ENCODE measurements at regions not wholly inside any gene's neighbourhood (a gene's known extent, or its start where the extent isn't known, plus 50 kb on each side); places are given as distances from the start of the nearest gene placed in this dataset.

GRCh38 chr3:188062216-188062615, 91.7 kb upstream of the LPP start:
- H3K4me2 ChIP-seq (ENCODE audit: low read length) = no peak overlapping the region
- H3K9ac ChIP-seq = no peak overlapping the region
- H3K79me2 ChIP-seq = no peaks in the 10 kb centered on the region
- no peak for TF ChIP-seq CTCF (IDR thresholded peaks at IDR 0.05)
- H2AFZ ChIP-seq = no peak overlapping the region
- H3K9me3 ChIP-seq (ENCODE audit: control insufficient read depth, low read length) = no peaks in the 10 kb centered on the region
- peaks cover 8% of the 10 kb centered on the region for H3K4me1 ChIP-seq
- H3K36me3 ChIP-seq (ENCODE audit: control insufficient read depth, insufficient read depth, low read length) = no peaks in the 10 kb centered on the region
- H3K27ac ChIP-seq = no peak overlapping the region
- no peak overlapping the region for H3K4me3 ChIP-seq (ENCODE audit: low read depth, low read length)
- H3K27me3 ChIP-seq (ENCODE audit: control insufficient read depth, insufficient read depth, low read length) = no peaks in the 10 kb centered on the region

- peaks cover 8% of the 10 kb centered on the region for H3K4me1 ChIP-seq
- TF ChIP-seq CTCF (IDR thresholded peaks at IDR 0.05) = no peak
Observed at GRCh38 chr3:188064831-188065493, 89.0 kb upstream of the LPP start.

GRCh38 chr3:188066141-188066540, 87.8 kb upstream of the LPP start:
- Histone ChIP-seq H3K4me3 (ENCODE audit: low read depth, low read length) (no peak overlapping the region), H3K79me2 (no peaks in the 10 kb centered on the region), H3K4me2 (ENCODE audit: low read length) (no peak overlapping the region), H3K27ac (no peak overlapping the region), H3K9ac (no peak overlapping the region), H3K36me3 (ENCODE audit: control insufficient read depth, insufficient read depth, low read length) (no peaks in the 10 kb centered on the region), H3K27me3 (ENCODE audit: control insufficient read depth, insufficient read depth, low read length) (no peaks in the 10 kb centered on the region), H3K9me3 (ENCODE audit: control insufficient read depth, low read length) (no peaks in the 10 kb centered on the region), H3K4me1 (peaks cover 4% of the 10 kb centered on the region), H2AFZ (no peak overlapping the region)
- no peak for TF ChIP-seq CTCF (IDR thresholded peaks at IDR 0.05)

More at GRCh38 chr3:188064831-188065493, 89.0 kb upstream of the LPP start:
- H3K4me3 ChIP-seq (ENCODE audit: low read depth, low read length) = no peak overlapping the region
- H3K9me3 ChIP-seq (ENCODE audit: control insufficient read depth, low read length) = no peaks in the 10 kb centered on the region
- no peak overlapping the region for H3K27ac ChIP-seq
- no peaks in the 10 kb centered on the region for H3K27me3 ChIP-seq (ENCODE audit: control insufficient read depth, insufficient read depth, low read length)
- no peak overlapping the region for H2AFZ ChIP-seq
- H3K4me2 ChIP-seq (ENCODE audit: low read length) = no peak overlapping the region
- no peaks in the 10 kb centered on the region for H3K79me2 ChIP-seq
- H3K9ac ChIP-seq = no peak overlapping the region
- H3K36me3 ChIP-seq (ENCODE audit: control insufficient read depth, insufficient read depth, low read length) = no peaks in the 10 kb centered on the region

- Histone ChIP-seq H2AFZ (no peak overlapping the region), H3K4me1 (no peaks in the 10 kb centered on the region), H3K4me2 (ENCODE audit: low read length) (no peak overlapping the region), H3K79me2 (no peaks in the 10 kb centered on the region), H3K9ac (no peak overlapping the region), H3K9me3 (ENCODE audit: control insufficient read depth, low read length) (no peaks in the 10 kb centered on the region), H3K27ac (no peak overlapping the region), H3K4me3 (ENCODE audit: low read depth, low read length) (no peak overlapping the region), H3K36me3 (ENCODE audit: control insufficient read depth, insufficient read depth, low read length) (no peaks in the 10 kb centered on the region), H3K27me3 (ENCODE audit: control insufficient read depth, insufficient read depth, low read length) (no peaks in the 10 kb centered on the region)
- no peak for TF ChIP-seq CTCF (IDR thresholded peaks at IDR 0.05)
Observed at GRCh38 chr3:188067932-188068331, 86.0 kb upstream of the LPP start.

GRCh38 chr3:188068342-188068741, 85.6 kb upstream of the LPP start:
- no peak for TF ChIP-seq CTCF (IDR thresholded peaks at IDR 0.05)
- H3K9me3 ChIP-seq (ENCODE audit: control insufficient read depth, low read length) = no peaks in the 10 kb centered on the region
- no peak overlapping the region for H3K27ac ChIP-seq
- H3K27me3 ChIP-seq (ENCODE audit: control insufficient read depth, insufficient read depth, low read length) = no peaks in the 10 kb centered on the region
- H2AFZ ChIP-seq = no peak overlapping the region
- no peaks in the 10 kb centered on the region for H3K79me2 ChIP-seq
- H3K36me3 ChIP-seq (ENCODE audit: control insufficient read depth, insufficient read depth, low read length) = no peaks in the 10 kb centered on the region
- H3K4me1 ChIP-seq = no peaks in the 10 kb centered on the region
- no peak overlapping the region for H3K9ac ChIP-seq
- no peak overlapping the region for H3K4me2 ChIP-seq (ENCODE audit: low read length)
- H3K4me3 ChIP-seq (ENCODE audit: low read depth, low read length) = no peak overlapping the region
